DND-41 (cell line): ENCODE measurements at regions not wholly inside any gene's neighbourhood (a gene's known extent, or its start where the extent isn't known, plus 50 kb on each side); places are given as distances from the start of the nearest gene placed in this dataset.
A peak's percentile ranks its signal among the peaks of the same experiment; 100 is the strongest.

Experiments
- CTCF ChIP-seq: IDR thresholded peaks from 2 replicates; pipeline ENCODE4 v1.5.1; 2012; ENCODE audit warnings: borderline replicate concordance, low read length, moderate library complexity, mild to moderate bottlenecking; ENCODE audit not compliant: poor library complexity, severe bottlenecking; ENCODE audit errors: extremely low read depth
- EZH2 ChIP-seq: IDR thresholded peaks from 3 replicates; pipeline ENCODE4 v1.6.1; 2012; ENCODE audit warnings: borderline replicate concordance, low read depth, mild to moderate bottlenecking, moderate library complexity, low read length, inconsistent platforms; ENCODE audit not compliant: severe bottlenecking

GRCh38 chr12:11545484-11546330, 103.8 kb upstream of the ETV6 start:
- TF ChIP-seq EZH2 (no peak), CTCF (peak; percentile 28)
